ENCODE measurements at regions not wholly inside any gene's neighbourhood (a gene's known extent, or its start where the extent isn't known, plus 50 kb on each side); places are given as distances from the start of the nearest gene placed in this dataset.

GRCh38 chr6:40074306-40075055 is 140.2 kb upstream of the MOCS1 start:
- TF ChIP-seq CTCF (IDR thresholded peaks at IDR 0.05) (no peak), EP300 (IDR thresholded peaks at IDR 0.05) (no peak)

Data from sigmoid colon (tissue), 4 donors.